ENCODE measurements at regions not wholly inside any gene's neighbourhood (a gene's known extent, or its start where the extent isn't known, plus 50 kb on each side); places are given as distances from the start of the nearest gene placed in this dataset.

- DNase-seq, result no peak
Measured at GRCh38 chr4:156495091-156495490, 476.5 kb downstream of the PDGFC start.

GRCh38 chr4:156493858-156494257, 477.7 kb downstream of the PDGFC start:
- DNase-seq, result no peak

- DNase-seq, result no peak
Measured at GRCh38 chr4:156487107-156487506, 484.5 kb downstream of the PDGFC start.

- DNase-seq, result no peak
Measured at GRCh38 chr4:156481845-156482244, 489.8 kb downstream of the PDGFC start.

GRCh38 chr4:156477636-156478035, 494.0 kb downstream of the PDGFC start:
- DNase-seq, result no peak

- DNase-seq, result no peak
Measured at GRCh38 chr4:156476359-156476758, 495.2 kb downstream of the PDGFC start.

GRCh38 chr4:156475322-156475721, 496.3 kb downstream of the PDGFC start:
- DNase-seq, result peak; percentile 4

GRCh38 chr4:156473151-156473550, 498.4 kb downstream of the PDGFC start:
- DNase-seq, result no peak

- no peak for DNase-seq
Measured at GRCh38 chr4:156472624-156473023, 499.0 kb downstream of the PDGFC start.

GRCh38 chr4:156459584-156459983, 505.9 kb upstream of the CTSO start:
- no peak for DNase-seq

GRCh38 chr4:156456830-156457229, 503.2 kb upstream of the CTSO start:
- no peak for DNase-seq

GRCh38 chr4:156443488-156443887, 489.8 kb upstream of the CTSO start:
- no peak for DNase-seq

GRCh38 chr4:156442912-156443311, 489.2 kb upstream of the CTSO start:
- no peak for DNase-seq

GRCh38 chr4:156439576-156440200, 486.0 kb upstream of the CTSO start:
- no peak for DNase-seq

- DNase-seq, result no peak
Measured at GRCh38 chr4:156437666-156438065, 484.0 kb upstream of the CTSO start.

- no peak for DNase-seq
Measured at GRCh38 chr4:156422576-156422975, 468.9 kb upstream of the CTSO start.

GRCh38 chr4:156420623-156421022, 467.0 kb upstream of the CTSO start:
- no peak for DNase-seq

- no peak for DNase-seq
Measured at GRCh38 chr4:156419080-156419685, 465.5 kb upstream of the CTSO start.

- DNase-seq, result no peak
Measured at GRCh38 chr4:156414406-156414805, 460.7 kb upstream of the CTSO start.

GRCh38 chr4:156413239-156414135, 459.8 kb upstream of the CTSO start:
- DNase-seq, result no peak

- DNase-seq, result no peak
Measured at GRCh38 chr4:156411531-156411930, 457.9 kb upstream of the CTSO start.

GRCh38 chr4:156408749-156409148, 455.1 kb upstream of the CTSO start:
- DNase-seq, result no peak

- no peak for DNase-seq
Measured at GRCh38 chr4:156401371-156401770, 447.7 kb upstream of the CTSO start.

- no peak for DNase-seq
Measured at GRCh38 chr4:156396534-156396933, 442.9 kb upstream of the CTSO start.
